Activated naive CD8-positive, alpha-beta T cell (primary cell): ENCODE measurements at regions not wholly inside any gene's neighbourhood (a gene's known extent, or its start where the extent isn't known, plus 50 kb on each side); places are given as distances from the start of the nearest gene placed in this dataset.
"Not testable (repeated sequence)": the region's sequence is repeated elsewhere in the genome, so short reads cannot be mapped to it uniquely, and the experiment has no call there.

Experiments
- H3K27ac Mint-ChIP-seq: one replicate; pipeline ENCODE4 v1.8.0; 2021; ENCODE audit warnings: mixed read lengths
- H3K27me3 Mint-ChIP-seq: one replicate; pipeline ENCODE4 v1.8.0; 2021; ENCODE audit warnings: mixed read lengths
- H3K36me3 Mint-ChIP-seq: one replicate; pipeline ENCODE4 v1.8.0; 2021; ENCODE audit warnings: mixed read lengths
- H3K4me1 Mint-ChIP-seq: one replicate; pipeline ENCODE4 v1.8.0; 2021; ENCODE audit warnings: low read depth, mixed read lengths
- H3K4me3 Mint-ChIP-seq: one replicate; pipeline ENCODE4 v1.8.0; 2021; ENCODE audit warnings: mild to moderate bottlenecking, mixed read lengths
- H3K9me3 Mint-ChIP-seq: one replicate; pipeline ENCODE4 v1.8.0; 2021; ENCODE audit warnings: low read depth, mixed read lengths

GRCh38 chr16:61128545-61129323 lies 907.5 kb downstream of the CDH8 start:
- Mint-ChIP-seq H3K9me3 (peaks cover 28% of the 10 kb centered on the region), H3K27me3 (no peaks in the 10 kb centered on the region), H3K4me3 (no peak overlapping the region), H3K4me1 (no peaks in the 10 kb centered on the region), H3K36me3 (no peaks in the 10 kb centered on the region), H3K27ac (no peak overlapping the region)

GRCh38 chr16:61105544-61105943 lies 930.7 kb downstream of the CDH8 start:
- H3K27me3 Mint-ChIP-seq = no peaks in the 10 kb centered on the region
- H3K36me3 Mint-ChIP-seq = no peaks in the 10 kb centered on the region
- H3K4me3 Mint-ChIP-seq = no peak overlapping the region

GRCh38 chr16:61098505-61098904 lies 937.7 kb downstream of the CDH8 start:
- Mint-ChIP-seq H3K27ac (no peak overlapping the region), H3K4me3 (no peak overlapping the region), H3K4me1 (no peaks in the 10 kb centered on the region), H3K27me3 (no peaks in the 10 kb centered on the region), H3K9me3 (peaks cover 18% of the 10 kb centered on the region), H3K36me3 (no peaks in the 10 kb centered on the region)

More at GRCh38 chr16:61105544-61105943, 930.7 kb downstream of the CDH8 start:
- H3K27ac Mint-ChIP-seq = no peak overlapping the region
- peaks cover 13% of the 10 kb centered on the region for H3K9me3 Mint-ChIP-seq
- no peaks in the 10 kb centered on the region for H3K4me1 Mint-ChIP-seq

GRCh38 chr16:61091300-61091699 lies 944.9 kb downstream of the CDH8 start:
- not testable (repeated sequence) for H3K4me1 Mint-ChIP-seq, H3K4me3 Mint-ChIP-seq, H3K27ac Mint-ChIP-seq, H3K36me3 Mint-ChIP-seq, H3K27me3 Mint-ChIP-seq
- H3K9me3 Mint-ChIP-seq = peaks cover 19% of the 10 kb centered on the region

- Mint-ChIP-seq H3K27me3 (no peaks in the 10 kb centered on the region), H3K36me3 (no peaks in the 10 kb centered on the region)
These were observed 952.5 kb downstream of the CDH8 start for GRCh38 chr16:61083711-61084110.

GRCh38 chr16:61074324-61074723 lies 961.9 kb downstream of the CDH8 start:
- Mint-ChIP-seq H3K9me3 (peaks cover 18% of the 10 kb centered on the region), H3K4me3 (no peak overlapping the region), H3K4me1 (no peaks in the 10 kb centered on the region), H3K27ac (no peak overlapping the region), H3K27me3 (no peaks in the 10 kb centered on the region), H3K36me3 (no peaks in the 10 kb centered on the region)

More at GRCh38 chr16:61083711-61084110, 952.5 kb downstream of the CDH8 start:
- no peaks in the 10 kb centered on the region for H3K4me1 Mint-ChIP-seq
- H3K9me3 Mint-ChIP-seq = peaks cover 9% of the 10 kb centered on the region
- H3K27ac Mint-ChIP-seq = no peak overlapping the region
- no peak overlapping the region for H3K4me3 Mint-ChIP-seq

- Mint-ChIP-seq H3K4me1 (no peaks in the 10 kb centered on the region), H3K4me3 (no peak overlapping the region), H3K27ac (no peak overlapping the region), H3K36me3 (no peaks in the 10 kb centered on the region), H3K9me3 (peaks cover 17% of the 10 kb centered on the region), H3K27me3 (no peaks in the 10 kb centered on the region)
These were observed 978.6 kb downstream of the CDH8 start for GRCh38 chr16:61057635-61058034.

GRCh38 chr16:61050547-61050946 lies 985.7 kb downstream of the CDH8 start:
- Mint-ChIP-seq H3K27me3 (no peaks in the 10 kb centered on the region), H3K36me3 (no peaks in the 10 kb centered on the region), H3K4me3 (no peak overlapping the region), H3K4me1 (no peaks in the 10 kb centered on the region), H3K9me3 (peaks cover 10% of the 10 kb centered on the region), H3K27ac (no peak overlapping the region)

- Mint-ChIP-seq H3K27ac (no peak overlapping the region), H3K4me1 (no peaks in the 10 kb centered on the region), H3K4me3 (no peak overlapping the region), H3K27me3 (no peaks in the 10 kb centered on the region), H3K36me3 (no peaks in the 10 kb centered on the region), H3K9me3 (peaks cover 18% of the 10 kb centered on the region)
These were observed 990.3 kb downstream of the CDH8 start for GRCh38 chr16:61045931-61046330.

GRCh38 chr16:61042737-61043136 lies 993.5 kb downstream of the CDH8 start:
- Mint-ChIP-seq H3K9me3 (peaks cover 11% of the 10 kb centered on the region), H3K4me1 (no peaks in the 10 kb centered on the region), H3K27ac (no peak overlapping the region), H3K27me3 (no peaks in the 10 kb centered on the region), H3K36me3 (no peaks in the 10 kb centered on the region), H3K4me3 (no peak overlapping the region)

- H3K4me3 Mint-ChIP-seq = no peak overlapping the region
- H3K27ac Mint-ChIP-seq = no peak overlapping the region
- no peaks in the 10 kb centered on the region for H3K36me3 Mint-ChIP-seq
- H3K27me3 Mint-ChIP-seq = no peaks in the 10 kb centered on the region
- no peaks in the 10 kb centered on the region for H3K4me1 Mint-ChIP-seq
- H3K9me3 Mint-ChIP-seq = peaks cover 11% of the 10 kb centered on the region
These were observed 1005.6 kb downstream of the CDH8 start for GRCh38 chr16:61030616-61031015.

GRCh38 chr16:61024180-61024900 lies 1011.9 kb downstream of the CDH8 start:
- no peaks in the 10 kb centered on the region for H3K36me3 Mint-ChIP-seq
- peaks cover 27% of the 10 kb centered on the region for H3K9me3 Mint-ChIP-seq
- H3K4me3 Mint-ChIP-seq = no peak overlapping the region
- H3K27me3 Mint-ChIP-seq = no peaks in the 10 kb centered on the region
- H3K27ac Mint-ChIP-seq = no peak overlapping the region
- no peaks in the 10 kb centered on the region for H3K4me1 Mint-ChIP-seq

- H3K27me3 Mint-ChIP-seq = no peaks in the 10 kb centered on the region
- no peak overlapping the region for H3K4me3 Mint-ChIP-seq
- H3K9me3 Mint-ChIP-seq = peaks cover 7% of the 10 kb centered on the region
- no peak overlapping the region for H3K27ac Mint-ChIP-seq
- no peaks in the 10 kb centered on the region for H3K4me1 Mint-ChIP-seq
- no peaks in the 10 kb centered on the region for H3K36me3 Mint-ChIP-seq
These were observed 1021.4 kb downstream of the CDH8 start for GRCh38 chr16:61014869-61015268.

GRCh38 chr16:61007694-61008093 lies 1028.5 kb downstream of the CDH8 start:
- H3K27me3 Mint-ChIP-seq = no peaks in the 10 kb centered on the region
- H3K27ac Mint-ChIP-seq = no peak overlapping the region
- H3K4me1 Mint-ChIP-seq = no peaks in the 10 kb centered on the region
- peaks cover 7% of the 10 kb centered on the region for H3K9me3 Mint-ChIP-seq
- H3K36me3 Mint-ChIP-seq = no peaks in the 10 kb centered on the region
- no peak overlapping the region for H3K4me3 Mint-ChIP-seq

GRCh38 chr16:61005952-61006351 lies 1030.3 kb downstream of the CDH8 start:
- H3K27ac Mint-ChIP-seq = no peak overlapping the region
- no peaks in the 10 kb centered on the region for H3K27me3 Mint-ChIP-seq
- H3K4me1 Mint-ChIP-seq = no peaks in the 10 kb centered on the region
- no peak overlapping the region for H3K4me3 Mint-ChIP-seq
- no peaks in the 10 kb centered on the region for H3K36me3 Mint-ChIP-seq
- peaks cover 7% of the 10 kb centered on the region for H3K9me3 Mint-ChIP-seq
